ENCODE measurements at regions not wholly inside any gene's neighbourhood (a gene's known extent, or its start where the extent isn't known, plus 50 kb on each side); places are given as distances from the start of the nearest gene placed in this dataset.

DNA sequence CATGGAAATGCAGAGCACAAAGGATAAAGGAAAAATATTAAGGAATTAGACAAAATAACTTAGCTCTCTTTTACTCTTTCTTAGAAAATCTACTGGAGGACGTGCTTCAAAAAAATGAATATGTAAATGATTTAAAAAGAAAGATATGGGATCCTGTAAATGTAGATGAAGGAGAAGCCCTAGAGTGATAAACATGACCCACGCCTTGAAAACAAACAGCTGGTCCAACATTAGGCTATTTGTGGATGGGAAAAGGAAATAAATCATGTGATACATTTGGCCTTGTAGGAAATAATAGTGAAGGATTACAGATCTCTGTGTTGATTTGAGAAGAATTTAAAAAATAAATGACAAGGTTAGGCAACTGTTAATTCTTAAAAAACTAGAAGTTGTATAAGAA is 492.1 kb upstream of the SLC39A10 start:
- H3K79me2 ChIP-seq (ENCODE audit: insufficient read depth, low read length), result no peaks in the 10 kb centered on the region
- H3K4me1 ChIP-seq (ENCODE audit: control insufficient read depth in 1 of 2, insufficient read depth in 2 of 2, low read length in 2 of 2), result no peaks in the 10 kb centered on the region
- WGBS (ENCODE audit: insufficient coverage), result 75% methylated on average over 1 of the region's 2 CpGs
- peaks cover 0 to 5% of the 10 kb centered on the region in 2 donors for H3K9me3 ChIP-seq (replicated peaks in 1 of 2; ENCODE audit: control insufficient read depth in 1 of 2, insufficient read depth in 1 of 2, low read length in 2 of 2)
- Mint-ChIP-seq H3K36me3 (no peaks in the 10 kb centered on the region), H3K27ac (no peak overlapping the region), H3K27me3 (ENCODE audit: low read depth in 3 of 3) (peaks cover 0 to 2% (median 0%) of the 10 kb centered on the region in 3 donors), H3K4me1 (no peaks in the 10 kb centered on the region), H3K4me3 (no peak overlapping the region), H3K9me3 (peaks cover 0 to 3% (median 1%) of the 10 kb centered on the region in 7 donors)
- no peaks in the 10 kb centered on the region for H4K20me1 ChIP-seq (ENCODE audit: insufficient read depth, low read length)
- intact Hi-C loops (cut with micrococcal nuclease), result no loop called here
- H3K4me2 ChIP-seq (replicated peaks; ENCODE audit: extremely low read depth, low read length, poor library complexity, severe bottlenecking), result no peak overlapping the region
- H3K27ac ChIP-seq (ENCODE audit: low read depth in 1 of 2, low read length in 2 of 2), result no peak overlapping the region
- H3K4me3 ChIP-seq (replicated peaks in 1 of 3; ENCODE audit: low read depth in 2 of 3, low read length in 3 of 3), result no peak overlapping the region
- H3K36me3 ChIP-seq (replicated peaks in 1 of 2; ENCODE audit: control insufficient read depth in 1 of 2, insufficient read depth in 2 of 2, low read length in 2 of 2), result no peaks in the 10 kb centered on the region
- H2AFZ ChIP-seq (ENCODE audit: insufficient read depth, low read depth, low read length, poor library complexity, severe bottlenecking), result no peak overlapping the region
- DNase-seq, result no peak
- H3K27me3 ChIP-seq (ENCODE audit: control insufficient read depth in 2 of 2, insufficient read depth in 2 of 2, low read length in 2 of 2), result no peaks in the 10 kb centered on the region
- no peak overlapping the region for H3K9ac ChIP-seq (ENCODE audit: insufficient read depth, low read length, poor library complexity, severe bottlenecking)
- TF ChIP-seq CTCF (IDR thresholded peaks at IDR 0.05), result no peak

DNA sequence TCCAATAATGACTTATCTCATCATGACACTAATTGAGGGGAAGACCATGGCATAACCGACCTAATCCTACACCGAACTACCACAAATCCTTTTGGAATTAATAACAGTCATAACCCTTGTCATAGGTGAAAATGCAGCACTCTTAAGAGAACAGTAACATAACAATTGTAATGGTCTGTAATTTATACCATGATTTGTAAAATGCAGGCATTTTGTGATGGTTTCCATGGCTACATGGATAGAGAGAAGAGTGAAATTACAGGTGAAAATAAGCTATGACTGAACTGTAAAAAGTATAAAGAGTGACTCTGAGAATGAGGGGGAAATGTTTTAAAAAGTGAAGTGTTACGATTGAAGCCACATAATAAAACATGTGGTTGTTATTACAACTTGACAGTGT is 494.1 kb upstream of the SLC39A10 start:
- no peaks in the 10 kb centered on the region for H3K27me3 ChIP-seq (ENCODE audit: control insufficient read depth in 2 of 2, insufficient read depth in 2 of 2, low read length in 2 of 2)
- H3K27me3 Mint-ChIP-seq (ENCODE audit: low read depth in 3 of 3), result no peaks in the 10 kb centered on the region
- intact Hi-C loops (cut with micrococcal nuclease), result no loop called here
- H3K4me3 ChIP-seq (replicated peaks in 1 of 3; ENCODE audit: low read depth in 2 of 3, low read length in 3 of 3), result no peak overlapping the region
- H3K36me3 Mint-ChIP-seq, result no peaks in the 10 kb centered on the region
- TF ChIP-seq CTCF (IDR thresholded peaks at IDR 0.05), result no peak
- H3K27ac ChIP-seq (ENCODE audit: low read depth in 1 of 2, low read length in 2 of 2), result no peak overlapping the region
- H4K20me1 ChIP-seq (ENCODE audit: insufficient read depth, low read length), result no peaks in the 10 kb centered on the region
- no peak overlapping the region for H2AFZ ChIP-seq (ENCODE audit: insufficient read depth, low read depth, low read length, poor library complexity, severe bottlenecking)
- H3K9me3 ChIP-seq (replicated peaks in 1 of 2; ENCODE audit: control insufficient read depth in 1 of 2, insufficient read depth in 1 of 2, low read length in 2 of 2), result peaks cover 0 to 5% of the 10 kb centered on the region in 2 donors
- no peaks in the 10 kb centered on the region for H3K36me3 ChIP-seq (replicated peaks in 1 of 2; ENCODE audit: control insufficient read depth in 1 of 2, insufficient read depth in 2 of 2, low read length in 2 of 2)
- no peaks in the 10 kb centered on the region for H3K79me2 ChIP-seq (ENCODE audit: insufficient read depth, low read length)
- no peaks in the 10 kb centered on the region for H3K4me1 Mint-ChIP-seq
- WGBS (ENCODE audit: insufficient coverage), result no CpG with 5 or more reads among the region's 3 CpGs
- peaks cover 0 to 3% (median 1%) of the 10 kb centered on the region in 7 donors for H3K9me3 Mint-ChIP-seq
- no peaks in the 10 kb centered on the region for H3K4me1 ChIP-seq (ENCODE audit: control insufficient read depth in 1 of 2, insufficient read depth in 2 of 2, low read length in 2 of 2)
- H3K27ac Mint-ChIP-seq, result no peak overlapping the region
- H3K9ac ChIP-seq (ENCODE audit: insufficient read depth, low read length, poor library complexity, severe bottlenecking), result no peak overlapping the region
- H3K4me3 Mint-ChIP-seq, result no peak overlapping the region
- DNase-seq, result no peak
- no peak overlapping the region for H3K4me2 ChIP-seq (replicated peaks; ENCODE audit: extremely low read depth, low read length, poor library complexity, severe bottlenecking)

Data from CD14-positive monocyte (primary cell).